ENCODE measurements at regions not wholly inside any gene's neighbourhood (a gene's known extent, or its start where the extent isn't known, plus 50 kb on each side); places are given as distances from the start of the nearest gene placed in this dataset.

GRCh38 chr14:53406519-53406918 lies 253.4 kb upstream of the DDHD1 start:
- TF ChIP-seq, protein P1, sequence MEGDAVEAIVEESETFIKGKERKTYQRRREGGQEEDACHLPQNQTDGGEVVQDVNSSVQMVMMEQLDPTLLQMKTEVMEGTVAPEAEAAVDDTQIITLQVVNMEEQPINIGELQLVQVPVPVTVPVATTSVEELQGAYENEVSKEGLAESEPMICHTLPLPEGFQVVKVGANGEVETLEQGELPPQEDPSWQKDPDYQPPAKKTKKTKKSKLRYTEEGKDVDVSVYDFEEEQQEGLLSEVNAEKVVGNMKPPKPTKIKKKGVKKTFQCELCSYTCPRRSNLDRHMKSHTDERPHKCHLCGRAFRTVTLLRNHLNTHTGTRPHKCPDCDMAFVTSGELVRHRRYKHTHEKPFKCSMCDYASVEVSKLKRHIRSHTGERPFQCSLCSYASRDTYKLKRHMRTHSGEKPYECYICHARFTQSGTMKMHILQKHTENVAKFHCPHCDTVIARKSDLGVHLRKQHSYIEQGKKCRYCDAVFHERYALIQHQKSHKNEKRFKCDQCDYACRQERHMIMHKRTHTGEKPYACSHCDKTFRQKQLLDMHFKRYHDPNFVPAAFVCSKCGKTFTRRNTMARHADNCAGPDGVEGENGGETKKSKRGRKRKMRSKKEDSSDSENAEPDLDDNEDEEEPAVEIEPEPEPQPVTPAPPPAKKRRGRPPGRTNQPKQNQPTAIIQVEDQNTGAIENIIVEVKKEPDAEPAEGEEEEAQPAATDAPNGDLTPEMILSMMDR (IDR thresholded peaks at IDR 0.05), result no peak
- TF ChIP-seq POLR2A (IDR thresholded peaks at IDR 0.05; ENCODE audit: low read length), result no peak
- no peak for TF ChIP-seq EP300 (IDR thresholded peaks at IDR 0.05)
- no peak for TF ChIP-seq EHMT2 (IDR thresholded peaks at IDR 0.05; ENCODE audit: low read depth)
- TF ChIP-seq KDM1A (IDR thresholded peaks at IDR 0.05; ENCODE audit: low read depth), result no peak
- TF ChIP-seq ZFP36 (IDR thresholded peaks at IDR 0.05; ENCODE audit: borderline replicate concordance, partially characterized antibody), result no peak
- TF ChIP-seq RCOR1 (IDR thresholded peaks at IDR 0.05; ENCODE audit: low read depth, low read length), result no peak
- no peak for TF ChIP-seq KDM5A (IDR thresholded peaks at IDR 0.05)
- no peak for TF ChIP-seq RAD21 (conservative IDR thresholded peaks at IDR 0.05 in 1 of 2, IDR thresholded peaks at IDR 0.05 in 1 of 2)
- TF ChIP-seq GATA3 (IDR thresholded peaks at IDR 0.05; ENCODE audit: borderline replicate concordance), result no peak
- no peak for TF ChIP-seq CEBPB (IDR thresholded peaks at IDR 0.05)

All from A549 (cell line).